ENCODE measurements at regions not wholly inside any gene's neighbourhood (a gene's known extent, or its start where the extent isn't known, plus 50 kb on each side); places are given as distances from the start of the nearest gene placed in this dataset.
"Not testable (repeated sequence)": the region's sequence is repeated elsewhere in the genome, so short reads cannot be mapped to it uniquely, and the experiment has no call there.

- no peaks in the 10 kb centered on the region for H3K79me2 ChIP-seq (ENCODE audit: low read length)
- H3K9me2 ChIP-seq (replicated peaks; ENCODE audit: insufficient read depth, low read length) = no peaks in the 10 kb centered on the region
- H3K9ac ChIP-seq (ENCODE audit: low read length) = no peak overlapping the region
- H3K27ac ChIP-seq (ENCODE audit: low read length) = no peak overlapping the region
- no peaks in the 10 kb centered on the region for H3F3A ChIP-seq (ENCODE audit: insufficient read depth, low read length)
- no peaks in the 10 kb centered on the region for H3K27me3 ChIP-seq (replicated peaks; ENCODE audit: insufficient read depth, low read length)
- H3K4me2 ChIP-seq (ENCODE audit: low read depth, low read length) = no peak overlapping the region
- H3K4me1 ChIP-seq (ENCODE audit: low read length) = no peaks in the 10 kb centered on the region
- no peak overlapping the region for H2AFZ ChIP-seq (ENCODE audit: low read length)
- TF ChIP-seq CTCF (IDR thresholded peaks at IDR 0.05; ENCODE audit: low read length) = no peak
- TF ChIP-seq EZH2 (optimal IDR thresholded peaks at IDR 0.05; ENCODE audit: low read depth, low read length) = no peak
- no peak for TF ChIP-seq EZH2phosphoT487 (IDR thresholded peaks at IDR 0.05; ENCODE audit: low read length)
- no peak for DNase-seq
- H3K36me3 ChIP-seq (replicated peaks; ENCODE audit: insufficient read depth, low read length) = no peaks in the 10 kb centered on the region
- no peaks in the 10 kb centered on the region for H3K9me3 ChIP-seq (replicated peaks; ENCODE audit: insufficient read depth, low read length)
- H3K4me3 ChIP-seq (ENCODE audit: low read length) = no peak overlapping the region
- no peaks in the 10 kb centered on the region for H4K20me1 ChIP-seq (ENCODE audit: insufficient read depth, low read length)
These were observed 60.4 kb upstream of the TINAGL1 start for GRCh38 chr1:31515936-31516335.

- no peaks in the 10 kb centered on the region for H3F3A ChIP-seq (ENCODE audit: insufficient read depth, low read length)
- no peak overlapping the region for H3K4me3 ChIP-seq (ENCODE audit: low read length)
- no peak overlapping the region for H3K27ac ChIP-seq (ENCODE audit: low read length)
- H2AFZ ChIP-seq (ENCODE audit: low read length) = no peak overlapping the region
- no peaks in the 10 kb centered on the region for H3K9me2 ChIP-seq (replicated peaks; ENCODE audit: insufficient read depth, low read length)
- H3K9ac ChIP-seq (ENCODE audit: low read length) = no peak overlapping the region
- TF ChIP-seq CTCF (IDR thresholded peaks at IDR 0.05; ENCODE audit: low read length) (no peak), EZH2 (optimal IDR thresholded peaks at IDR 0.05; ENCODE audit: low read depth, low read length) (no peak), EZH2phosphoT487 (IDR thresholded peaks at IDR 0.05; ENCODE audit: low read length) (no peak)
- no peaks in the 10 kb centered on the region for H3K9me3 ChIP-seq (replicated peaks; ENCODE audit: insufficient read depth, low read length)
- H3K36me3 ChIP-seq (replicated peaks; ENCODE audit: insufficient read depth, low read length) = no peaks in the 10 kb centered on the region
- no peak overlapping the region for H3K4me2 ChIP-seq (ENCODE audit: low read depth, low read length)
- H3K27me3 ChIP-seq (replicated peaks; ENCODE audit: insufficient read depth, low read length) = no peaks in the 10 kb centered on the region
- H3K4me1 ChIP-seq (ENCODE audit: low read length) = no peaks in the 10 kb centered on the region
- no peaks in the 10 kb centered on the region for H4K20me1 ChIP-seq (ENCODE audit: insufficient read depth, low read length)
- H3K79me2 ChIP-seq (ENCODE audit: low read length) = no peaks in the 10 kb centered on the region
- no peak for DNase-seq
These were observed 59.0 kb upstream of the TINAGL1 start for GRCh38 chr1:31517301-31517700.

GRCh38 chr1:31517986-31518385, 58.3 kb upstream of the TINAGL1 start:
- H3K4me3 ChIP-seq (ENCODE audit: low read length); H3K36me3 ChIP-seq (replicated peaks; ENCODE audit: insufficient read depth, low read length); H3F3A ChIP-seq (ENCODE audit: insufficient read depth, low read length); H2AFZ ChIP-seq (ENCODE audit: low read length); H3K27me3 ChIP-seq (replicated peaks; ENCODE audit: insufficient read depth, low read length); DNase-seq; H3K79me2 ChIP-seq (ENCODE audit: low read length); H3K9ac ChIP-seq (ENCODE audit: low read length); H3K4me1 ChIP-seq (ENCODE audit: low read length); H3K9me3 ChIP-seq (replicated peaks; ENCODE audit: insufficient read depth, low read length); H3K4me2 ChIP-seq (ENCODE audit: low read depth, low read length); H3K9me2 ChIP-seq (replicated peaks; ENCODE audit: insufficient read depth, low read length); H3K27ac ChIP-seq (ENCODE audit: low read length); H4K20me1 ChIP-seq (ENCODE audit: insufficient read depth, low read length): not testable (repeated sequence)

- Histone ChIP-seq H3K9ac (ENCODE audit: low read length) (no peak overlapping the region), H3K9me2 (replicated peaks; ENCODE audit: insufficient read depth, low read length) (no peaks in the 10 kb centered on the region), H3K9me3 (replicated peaks; ENCODE audit: insufficient read depth, low read length) (no peaks in the 10 kb centered on the region), H3K79me2 (ENCODE audit: low read length) (no peaks in the 10 kb centered on the region), H3K27ac (ENCODE audit: low read length) (no peak overlapping the region), H3K4me2 (ENCODE audit: low read depth, low read length) (no peak overlapping the region), H3K27me3 (replicated peaks; ENCODE audit: insufficient read depth, low read length) (no peaks in the 10 kb centered on the region), H3F3A (ENCODE audit: insufficient read depth, low read length) (no peaks in the 10 kb centered on the region), H4K20me1 (ENCODE audit: insufficient read depth, low read length) (no peaks in the 10 kb centered on the region), H3K4me3 (ENCODE audit: low read length) (no peak overlapping the region), H3K4me1 (ENCODE audit: low read length) (no peaks in the 10 kb centered on the region), H2AFZ (ENCODE audit: low read length) (no peak overlapping the region), H3K36me3 (replicated peaks; ENCODE audit: insufficient read depth, low read length) (no peaks in the 10 kb centered on the region)
- TF ChIP-seq EZH2 (optimal IDR thresholded peaks at IDR 0.05; ENCODE audit: low read depth, low read length) (no peak), CTCF (IDR thresholded peaks at IDR 0.05; ENCODE audit: low read length) (no peak), EZH2phosphoT487 (IDR thresholded peaks at IDR 0.05; ENCODE audit: low read length) (no peak)
- DNase-seq = no peak
These were observed 54.4 kb upstream of the TINAGL1 start for GRCh38 chr1:31521761-31522555.
